HK-2 (cell line): ENCODE measurements at regions not wholly inside any gene's neighbourhood (a gene's known extent, or its start where the extent isn't known, plus 50 kb on each side); places are given as distances from the start of the nearest gene placed in this dataset.

ENCODE experiments used
- DNase-seq: peaks from one replicate; pipeline ENCODE4 v3.0.0-alpha.2; 2018; ENCODE audit not compliant: unreplicated experiment

- no peak for DNase-seq
Observed at GRCh38 chr1:90650401-90650800, 66.7 kb downstream of the BARHL2 start.

DNA sequence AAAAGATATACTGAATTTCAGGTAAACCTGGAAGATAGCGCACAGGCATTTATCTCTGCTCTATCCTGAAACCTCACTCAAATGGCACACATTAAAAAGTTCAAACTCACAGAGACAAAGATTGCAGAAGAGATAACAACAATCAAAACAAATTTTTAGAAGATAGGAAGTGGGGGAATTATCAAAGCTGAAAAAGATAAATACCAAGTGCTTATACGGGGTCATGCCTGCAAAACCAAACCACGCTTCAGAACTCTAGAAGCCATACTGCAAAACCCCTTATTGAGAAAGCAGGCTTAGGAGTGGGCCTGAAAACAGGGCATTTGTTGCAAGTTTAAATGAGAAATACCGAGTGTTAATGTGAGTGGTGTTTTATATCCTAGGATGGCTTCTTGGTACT lies 76.8 kb downstream of the BARHL2 start:
- DNase-seq: no peak

DNA sequence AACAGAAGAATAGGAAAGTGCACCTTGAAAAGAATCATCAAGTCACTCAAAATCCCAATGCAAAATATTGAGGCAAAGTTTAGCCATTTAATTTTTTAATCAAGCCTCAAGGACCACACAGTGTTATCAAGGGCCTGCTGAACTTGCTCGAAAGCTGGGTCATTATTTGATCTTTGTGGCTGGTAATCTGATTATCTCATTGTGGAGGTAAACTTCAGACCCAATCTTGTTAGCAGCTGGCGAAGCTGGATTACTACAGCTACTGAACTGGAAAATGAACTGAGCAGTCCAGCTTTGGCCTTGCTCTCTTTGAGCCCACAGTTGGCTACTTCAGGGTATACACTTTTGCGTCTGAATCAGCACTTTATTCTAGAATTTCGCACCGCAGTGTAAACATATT lies 94.4 kb downstream of the BARHL2 start:
- no peak for DNase-seq

- no peak for DNase-seq
Observed at GRCh38 chr1:90621986-90622385, 95.1 kb downstream of the BARHL2 start.

DNA sequence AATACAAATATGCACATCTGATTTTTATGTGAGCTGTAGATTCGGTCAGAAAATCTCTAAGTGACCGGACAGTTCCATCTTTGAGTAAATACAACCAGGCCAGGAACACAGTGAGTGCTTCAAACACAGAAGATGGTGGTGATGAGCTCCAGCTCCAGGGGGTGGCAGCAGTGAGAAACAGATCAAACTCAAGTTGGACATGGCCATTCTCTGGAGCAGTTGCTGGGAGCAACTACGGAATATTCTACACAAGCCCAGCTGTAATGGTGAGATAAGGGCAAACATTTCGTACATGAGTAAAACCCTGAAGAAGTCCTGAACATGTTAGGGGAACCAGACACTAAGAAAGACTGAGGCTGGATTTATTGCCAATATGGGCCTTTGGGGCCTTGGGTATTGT lies 100.7 kb downstream of the BARHL2 start:
- peak; percentile 7 for DNase-seq

GRCh38 chr1:90614872-90615271 lies 102.2 kb downstream of the BARHL2 start:
- DNase-seq: no peak

GRCh38 chr1:90613371-90613770 lies 103.7 kb downstream of the BARHL2 start:
- no peak for DNase-seq

DNA sequence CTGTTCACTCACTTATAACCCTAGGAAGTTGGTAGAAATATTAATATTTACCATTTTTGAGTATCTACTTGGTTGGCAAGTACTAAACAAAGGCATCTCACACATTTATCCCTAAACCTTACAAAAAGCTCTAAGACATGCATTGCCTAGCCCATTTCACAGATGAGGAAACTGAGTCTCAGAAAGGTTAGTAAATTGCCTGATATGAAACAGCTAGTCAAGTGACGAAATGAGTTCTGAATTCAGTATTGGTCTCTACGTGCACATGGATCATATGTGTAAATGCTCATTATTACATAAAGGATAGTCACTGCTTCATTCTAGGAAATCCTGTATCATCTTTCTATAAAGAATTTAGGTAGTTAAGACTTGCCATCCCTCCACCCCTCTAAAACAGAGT lies 105.1 kb downstream of the BARHL2 start:
- no peak for DNase-seq

DNA sequence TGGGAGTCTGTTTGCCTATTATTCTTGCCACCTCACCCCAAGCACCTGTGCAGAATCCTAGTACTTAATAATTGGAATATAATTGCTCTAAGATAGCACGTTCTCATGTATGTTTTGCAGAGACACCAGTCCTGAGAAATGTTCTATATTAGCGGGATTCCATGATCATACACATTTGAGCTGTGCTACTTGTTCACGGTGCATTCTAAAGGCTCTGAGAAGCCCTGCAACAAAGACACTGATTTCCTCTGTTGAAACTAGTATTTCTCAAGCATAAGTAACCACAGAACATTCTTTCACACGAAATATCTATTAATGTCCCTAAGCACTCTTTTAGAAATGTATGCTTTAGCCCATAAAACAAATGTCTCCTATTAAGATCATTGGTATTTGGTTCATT lies 109.4 kb downstream of the BARHL2 start:
- no peak for DNase-seq

DNA sequence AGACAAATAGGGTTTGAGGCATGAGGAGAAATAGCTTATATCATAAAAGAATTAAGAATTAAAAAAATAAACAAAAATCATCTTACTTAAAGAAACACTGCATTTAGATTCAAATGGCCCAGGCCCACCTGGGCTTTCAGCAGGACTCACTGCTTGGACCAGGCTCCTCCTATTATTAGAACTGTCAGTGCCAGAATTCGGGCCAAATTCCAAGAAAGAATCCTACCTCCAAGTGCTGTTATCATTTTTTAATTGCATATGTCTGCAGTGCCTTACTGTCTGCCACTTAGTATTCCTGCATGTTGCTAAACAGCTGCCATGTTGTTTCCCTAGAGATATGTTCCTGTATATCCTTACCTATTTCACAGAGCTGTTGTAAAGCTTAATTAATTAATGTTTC lies 112.0 kb downstream of the BARHL2 start:
- DNase-seq: no peak

DNA sequence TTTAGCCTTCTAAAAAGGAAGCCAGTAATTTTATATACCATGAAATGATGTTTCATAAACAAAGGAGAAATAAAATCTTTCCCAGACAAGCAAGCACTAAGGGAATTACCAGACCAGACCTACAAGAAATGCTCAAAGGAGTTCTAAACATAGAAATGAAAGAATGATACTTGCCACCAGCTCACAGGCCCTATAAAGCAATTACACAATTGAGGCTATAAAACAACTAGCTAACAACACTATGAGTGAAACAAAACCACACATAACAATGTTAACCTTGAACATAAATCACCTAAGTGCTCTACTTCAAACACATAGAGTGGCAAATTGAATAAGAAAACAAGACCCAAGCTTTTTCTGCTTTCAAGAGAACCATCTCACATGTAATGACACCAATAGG lies 123.8 kb downstream of the BARHL2 start:
- no peak for DNase-seq

DNA sequence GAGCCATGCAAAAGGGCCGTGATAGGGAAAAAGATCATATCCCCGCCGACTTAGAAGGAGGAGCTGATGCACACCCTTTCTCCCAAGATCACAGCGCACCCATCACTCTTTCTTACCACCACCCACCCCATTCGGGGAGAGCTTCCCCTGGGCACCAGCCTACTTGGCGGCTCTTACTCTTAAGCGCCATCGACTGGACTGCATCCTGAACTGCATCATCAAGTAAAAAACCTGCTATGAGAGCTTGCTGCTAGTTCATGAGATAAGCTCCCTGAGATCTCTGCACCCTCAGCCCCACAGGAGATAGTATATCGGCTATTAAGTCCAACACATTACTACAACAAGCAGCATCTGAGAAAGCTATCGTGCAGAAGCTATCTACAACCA lies 125.1 kb downstream of the BARHL2 start:
- no peak for DNase-seq

DNA sequence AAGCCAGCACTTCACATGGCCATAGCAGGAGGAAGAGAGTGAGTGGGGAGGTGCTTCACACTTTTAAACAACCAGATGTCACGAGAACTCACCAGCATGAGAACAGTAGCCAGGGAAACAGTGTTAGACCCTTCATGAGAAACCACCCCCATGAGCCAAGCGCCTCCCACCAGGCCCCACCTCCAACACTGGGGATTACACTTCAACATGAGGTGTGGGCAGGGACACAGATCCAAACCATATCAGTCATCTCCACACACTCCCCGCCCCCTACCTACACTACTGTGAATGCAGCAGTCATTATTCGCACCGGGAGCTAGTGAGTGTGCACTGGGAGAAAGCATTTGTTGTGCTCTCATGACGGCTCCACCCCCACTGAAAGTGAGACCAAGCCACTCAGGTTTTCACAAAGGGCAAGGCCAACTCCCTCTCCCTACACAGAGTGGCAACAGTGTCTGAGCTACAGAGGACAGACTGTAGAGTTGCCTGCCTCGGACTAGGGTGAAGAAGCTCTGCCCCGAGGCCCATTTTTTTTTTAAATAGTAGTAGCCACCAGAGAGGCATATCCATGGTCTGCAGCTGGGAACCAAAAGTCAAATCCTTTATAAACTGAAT lies 125.6 kb downstream of the BARHL2 start:
- no peak for DNase-seq

DNA sequence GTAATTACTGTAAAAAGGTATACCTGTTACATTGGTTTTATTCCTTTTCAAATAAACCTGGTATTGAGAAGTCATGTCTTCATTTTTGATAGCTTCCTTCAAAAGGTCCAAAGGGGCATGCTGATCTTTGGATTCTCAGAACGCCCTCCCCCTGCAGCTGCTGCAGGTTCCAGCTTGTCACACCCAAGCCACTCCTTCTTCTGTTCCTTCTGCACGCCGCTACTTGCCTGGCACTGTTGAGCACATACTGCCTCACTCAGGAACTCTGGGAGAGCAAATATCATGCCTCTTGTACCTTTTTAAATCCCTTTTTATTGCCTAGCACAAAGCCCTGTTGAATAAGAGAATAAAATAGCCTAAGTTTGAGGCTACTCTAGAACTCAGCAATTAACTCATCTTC lies 136.9 kb downstream of the BARHL2 start:
- no peak for DNase-seq

DNA sequence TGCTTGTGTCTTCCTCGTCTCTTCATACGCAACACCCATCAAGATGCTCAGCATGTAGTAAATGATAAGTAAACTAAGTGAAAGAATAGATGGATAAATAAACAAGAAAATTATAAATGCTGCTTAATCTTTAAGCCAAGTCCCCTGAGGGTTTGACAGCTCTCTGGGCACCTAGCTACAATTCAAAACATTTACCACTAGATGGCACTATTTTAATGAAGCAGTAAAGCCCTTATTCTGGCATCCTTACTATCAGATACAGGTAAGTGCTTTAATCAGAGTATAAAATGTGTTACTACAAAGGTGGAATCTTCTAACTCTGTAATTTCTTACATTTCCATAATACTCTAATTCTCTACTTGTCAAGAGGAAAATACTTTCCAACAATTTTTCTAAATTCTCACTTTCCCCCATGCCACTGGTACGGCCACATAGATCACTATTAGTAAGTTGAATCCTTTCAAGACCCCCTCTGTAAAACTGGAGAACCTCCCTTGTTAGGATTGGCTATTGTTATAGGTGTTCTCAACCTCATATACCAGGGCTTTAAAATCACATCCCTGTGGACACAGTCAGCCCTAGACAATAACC lies 137.8 kb downstream of the BARHL2 start:
- no peak for DNase-seq

DNA sequence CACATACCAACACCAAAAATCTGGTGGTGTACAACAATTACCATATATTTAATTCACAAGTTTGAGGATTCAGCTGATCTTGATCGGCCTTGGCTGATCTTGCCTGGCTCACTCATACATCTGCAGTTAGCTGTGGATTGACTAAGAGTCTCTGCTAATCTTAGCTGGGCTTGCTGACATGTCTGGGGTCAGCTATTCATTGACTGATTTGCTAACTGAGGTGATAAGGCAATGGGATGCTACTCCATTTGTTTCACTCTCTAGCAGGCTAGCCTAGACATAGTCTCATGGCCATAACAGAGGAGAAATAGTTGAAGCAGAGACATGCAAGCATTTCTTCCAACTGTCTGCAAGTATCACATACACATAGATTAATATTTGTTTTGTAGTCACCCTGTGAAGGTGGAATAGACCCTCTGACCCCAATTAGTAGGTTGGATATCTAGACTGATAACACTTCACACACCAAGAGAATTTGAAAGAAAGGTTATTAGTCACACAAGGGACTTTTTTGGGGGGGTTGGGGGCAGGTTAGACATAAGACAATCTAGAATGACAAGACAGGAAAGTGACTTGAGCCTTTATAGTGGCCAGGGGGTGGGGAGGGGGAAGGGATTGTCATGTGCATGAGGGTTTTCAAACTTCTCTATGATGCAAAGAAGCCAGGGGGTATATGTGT lies 142.3 kb downstream of the BARHL2 start:
- DNase-seq: no peak

DNA sequence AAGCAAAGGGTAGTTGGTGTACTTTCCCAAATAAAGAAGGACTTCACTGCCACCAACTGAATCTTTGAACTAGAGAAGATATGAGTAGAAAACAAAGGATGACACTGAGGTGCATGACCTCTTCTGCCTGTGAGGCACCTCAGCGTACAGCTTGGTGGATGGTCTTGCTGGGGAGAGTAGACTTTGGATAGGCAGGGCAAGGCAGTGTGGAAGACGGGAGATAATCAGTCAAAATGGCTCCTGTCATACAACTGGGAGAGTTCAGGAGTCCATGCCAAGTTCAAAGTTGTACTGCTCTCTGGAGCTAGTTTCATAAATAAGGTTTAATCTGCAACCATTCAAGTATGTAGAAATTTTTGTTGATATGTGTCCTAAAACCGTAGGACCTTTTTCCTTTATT lies 143.4 kb downstream of the BARHL2 start:
- no peak for DNase-seq

GRCh38 chr1:90572446-90572845 lies 144.7 kb downstream of the BARHL2 start:
- DNase-seq: no peak

- DNase-seq: no peak
Observed at GRCh38 chr1:90568436-90568835, 148.7 kb downstream of the BARHL2 start.

- DNase-seq: no peak
Observed at GRCh38 chr1:90564164-90564563, 152.9 kb downstream of the BARHL2 start.

DNA sequence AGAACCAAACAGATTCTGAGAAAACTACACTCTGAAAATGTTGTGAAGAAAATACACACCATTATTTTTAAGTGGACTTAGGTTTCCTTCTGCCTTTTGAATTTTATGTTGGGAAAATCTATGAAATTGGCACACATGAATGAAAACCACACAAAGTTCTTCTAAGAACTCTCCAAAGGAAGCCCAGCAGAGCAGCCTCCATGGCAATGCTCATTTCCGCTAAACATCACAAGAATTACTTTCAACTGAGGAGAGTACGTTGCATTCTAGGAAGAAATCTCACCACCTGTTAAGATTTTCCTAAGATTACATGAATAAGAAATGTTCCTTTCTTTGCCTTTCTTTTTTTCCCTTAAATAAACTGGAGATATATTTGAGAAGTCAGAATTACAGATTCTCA lies 154.2 kb downstream of the BARHL2 start:
- DNase-seq: no peak

DNA sequence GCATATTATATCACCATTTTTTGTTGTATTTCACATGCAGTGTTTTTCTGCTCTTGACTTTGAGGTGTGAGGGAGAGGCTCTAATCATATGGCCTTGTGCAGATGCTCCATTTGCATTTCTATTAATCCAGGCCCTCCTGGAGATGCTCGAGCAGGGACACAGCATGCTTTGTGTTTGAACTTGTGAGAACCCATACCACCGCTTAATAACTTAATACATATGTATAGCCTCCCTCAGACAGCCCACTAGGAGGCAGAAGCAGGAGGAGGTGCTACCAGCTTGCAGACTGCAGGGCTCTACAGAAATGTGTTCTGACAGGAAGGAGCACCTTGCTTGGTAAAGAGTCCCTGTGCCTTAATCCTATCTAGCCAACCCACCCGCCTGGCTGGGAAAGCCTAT lies 155.2 kb downstream of the BARHL2 start:
- no peak for DNase-seq

GRCh38 chr1:90561103-90561783 lies 155.9 kb downstream of the BARHL2 start:
- DNase-seq: no peak
